SK-N-SH treated with all-trans-retinoic acid at 6 μM for 48 hours (cell line): ENCODE measurements at regions not wholly inside any gene's neighbourhood (a gene's known extent, or its start where the extent isn't known, plus 50 kb on each side); places are given as distances from the start of the nearest gene placed in this dataset.

ENCODE experiments used
- ATAC-seq: fragments of 200-7000 bp; cut with Tn5 transposase; 3 replicates; pipeline ENCODE4 v1.9.1; 2020; ENCODE audit warnings: mild to moderate bottlenecking, moderate library complexity
- ARNTL ChIP-seq: fragments of 450-650 bp; formaldehyde crosslinking; IDR thresholded peaks from 2 replicates; pipeline ENCODE4 v1.5.0; 2020; ENCODE audit warnings: low read depth, mild to moderate bottlenecking, moderate library complexity, borderline replicate concordance
- BACH2 ChIP-seq: fragments of 250-450 bp; sonication (Bioruptor Pico); IDR thresholded peaks from 2 replicates; pipeline ENCODE4 v1.9.0; 2021; ENCODE audit warnings: mild to moderate bottlenecking, borderline replicate concordance
- CREB5 ChIP-seq: fragments of 250-450 bp; sonication (Bioruptor Pico); IDR thresholded peaks from 2 replicates; pipeline ENCODE4 v1.5.1; 2020; ENCODE audit warnings: low read depth, mild to moderate bottlenecking, moderate library complexity
- CSDC2 ChIP-seq: fragments of 250-450 bp; sonication (Bioruptor Pico); IDR thresholded peaks from 2 replicates; pipeline ENCODE4 v1.5.0; 2020; ENCODE audit warnings: mild to moderate bottlenecking, moderate library complexity
- CSRNP3 ChIP-seq: fragments of 250-450 bp; sonication (Bioruptor Pico); IDR thresholded peaks from 2 replicates; pipeline ENCODE4 v1.5.1; 2021; ENCODE audit warnings: mild to moderate bottlenecking, moderate library complexity
- ESRRG ChIP-seq: fragments of 250-450 bp; sonication (Bioruptor Pico); IDR thresholded peaks from 2 replicates; pipeline ENCODE4 v1.6.1; 2021; ENCODE audit warnings: mild to moderate bottlenecking
- ISL1 ChIP-seq: fragments of 250-450 bp; sonication (Bioruptor Pico); IDR thresholded peaks from 2 replicates; pipeline ENCODE4 v2.1.2; 2022; ENCODE audit warnings: mild to moderate bottlenecking, moderate library complexity
- OSR1 ChIP-seq: fragments of 250-450 bp; sonication (Bioruptor Pico); IDR thresholded peaks from 2 replicates; pipeline ENCODE4 v1.8.0; 2022; ENCODE audit warnings: moderate library complexity, mild to moderate bottlenecking, inconsistent platforms
- PATZ1 ChIP-seq: fragments of 250-450 bp; sonication (Bioruptor Pico); IDR thresholded peaks from 2 replicates; pipeline ENCODE4 v1.8.0; 2020; ENCODE audit warnings: mild to moderate bottlenecking, moderate library complexity, borderline replicate concordance
- POU6F1 ChIP-seq: fragments of 250-450 bp; sonication (Bioruptor Pico); IDR thresholded peaks from 2 replicates; pipeline ENCODE4 v1.8.0; 2021; ENCODE audit warnings: low read depth, mild to moderate bottlenecking, moderate library complexity, borderline replicate concordance
- PPARA ChIP-seq: fragments of 250-450 bp; sonication (Bioruptor Pico); IDR thresholded peaks from 2 replicates; pipeline ENCODE4 v1.5.0; 2020; ENCODE audit warnings: mild to moderate bottlenecking, borderline replicate concordance
- RARB ChIP-seq: fragments of 250-450 bp; sonication (Bioruptor Pico); IDR thresholded peaks from 2 replicates; pipeline ENCODE4 v1.8.0; 2021; ENCODE audit warnings: mild to moderate bottlenecking, moderate library complexity
- SNAI2 ChIP-seq: fragments of 250-450 bp; sonication (Bioruptor Pico); IDR thresholded peaks from 2 replicates; pipeline ENCODE4 v1.5.0; 2020; ENCODE audit warnings: mild to moderate bottlenecking, moderate library complexity
- TCF4 ChIP-seq: fragments of 250-450 bp; sonication (Bioruptor Pico); IDR thresholded peaks from 2 replicates; pipeline ENCODE4 v1.8.0; 2021; ENCODE audit warnings: mild to moderate bottlenecking, moderate library complexity, borderline replicate concordance
- TOX ChIP-seq: fragments of 250-450 bp; sonication (Bioruptor Pico); IDR thresholded peaks from 2 replicates; pipeline ENCODE4 v1.8.0; 2021; ENCODE audit warnings: mild to moderate bottlenecking, moderate library complexity, borderline replicate concordance
- TSHZ2 ChIP-seq: fragments of 250-450 bp; sonication (Bioruptor Pico); IDR thresholded peaks from 2 replicates; pipeline ENCODE4 v1.5.0; 2020; ENCODE audit warnings: mild to moderate bottlenecking, moderate library complexity
- ZC3H10 ChIP-seq: fragments of 250-450 bp; sonication (Bioruptor Pico); IDR thresholded peaks from 2 replicates; pipeline ENCODE4 v1.5.1; 2021; ENCODE audit warnings: mild to moderate bottlenecking, moderate library complexity
- ZFP3 ChIP-seq: fragments of 250-450 bp; sonication (Bioruptor Pico); IDR thresholded peaks from 2 replicates; pipeline ENCODE4 v1.5.0; 2020; ENCODE audit warnings: mild to moderate bottlenecking, moderate library complexity
- ZNF565 ChIP-seq: fragments of 450-650 bp; formaldehyde crosslinking; conservative IDR thresholded peaks from 2 replicates; pipeline ENCODE4 v1.5.0; 2020; ENCODE audit warnings: low read depth, mild to moderate bottlenecking, moderate library complexity
- ZNF8 ChIP-seq: fragments of 450-650 bp; formaldehyde crosslinking; IDR thresholded peaks from 2 replicates; pipeline ENCODE4 v1.5.0; 2020; ENCODE audit warnings: mild to moderate bottlenecking, moderate library complexity

GRCh38 chr3:194937882-194938321 is 252.2 kb downstream of the FAM43A start:
- no peak for ATAC-seq
- no peak for TF ChIP-seq RARB (CRISPR knock-in tag)
- TF ChIP-seq POU6F1 = no peak
- no peak for TF ChIP-seq CREB5
- no peak for TF ChIP-seq ZFP3 (CRISPR knock-in tag)
- TF ChIP-seq BACH2 (CRISPR knock-in tag) = no peak
- TF ChIP-seq TCF4 (CRISPR knock-in tag) = no peak
- TF ChIP-seq ZNF8 = no peak
- no peak for TF ChIP-seq OSR1
- no peak for TF ChIP-seq TOX
- no peak for TF ChIP-seq ISL1
- TF ChIP-seq PPARA (CRISPR knock-in tag) = no peak
- TF ChIP-seq SNAI2 (CRISPR knock-in tag) = no peak
- no peak for TF ChIP-seq CSDC2 (CRISPR knock-in tag)
- TF ChIP-seq PATZ1 = no peak
- TF ChIP-seq ZC3H10 (CRISPR knock-in tag) = no peak
- TF ChIP-seq ZNF565 (CRISPR knock-in tag) = no peak

GRCh38 chr3:194938845-194939531 is 253.3 kb downstream of the FAM43A start:
- ATAC-seq = no peak
- no peak for TF ChIP-seq ESRRG (CRISPR knock-in tag)

GRCh38 chr3:194939532-194939909 is 253.8 kb downstream of the FAM43A start:
- ATAC-seq = no peak
- no peak for TF ChIP-seq ZC3H10 (CRISPR knock-in tag)
- TF ChIP-seq CSRNP3 (CRISPR knock-in tag) = no peak
- TF ChIP-seq ZFP3 (CRISPR knock-in tag) = no peak
- no peak for TF ChIP-seq TOX
- no peak for TF ChIP-seq ZNF565 (CRISPR knock-in tag)
- no peak for TF ChIP-seq OSR1
- no peak for TF ChIP-seq TSHZ2 (CRISPR knock-in tag)
- no peak for TF ChIP-seq SNAI2 (CRISPR knock-in tag)
- no peak for TF ChIP-seq ESRRG (CRISPR knock-in tag)
- TF ChIP-seq PPARA (CRISPR knock-in tag) = no peak
- no peak for TF ChIP-seq RARB (CRISPR knock-in tag)
- TF ChIP-seq TCF4 (CRISPR knock-in tag) = no peak
- TF ChIP-seq POU6F1 = no peak
- no peak for TF ChIP-seq BACH2 (CRISPR knock-in tag)
- no peak for TF ChIP-seq PATZ1
- no peak for TF ChIP-seq ZNF8
- no peak for TF ChIP-seq ARNTL
- TF ChIP-seq CSDC2 (CRISPR knock-in tag) = no peak
